ENCODE measurements at regions not wholly inside any gene's neighbourhood (a gene's known extent, or its start where the extent isn't known, plus 50 kb on each side); places are given as distances from the start of the nearest gene placed in this dataset.

DNA sequence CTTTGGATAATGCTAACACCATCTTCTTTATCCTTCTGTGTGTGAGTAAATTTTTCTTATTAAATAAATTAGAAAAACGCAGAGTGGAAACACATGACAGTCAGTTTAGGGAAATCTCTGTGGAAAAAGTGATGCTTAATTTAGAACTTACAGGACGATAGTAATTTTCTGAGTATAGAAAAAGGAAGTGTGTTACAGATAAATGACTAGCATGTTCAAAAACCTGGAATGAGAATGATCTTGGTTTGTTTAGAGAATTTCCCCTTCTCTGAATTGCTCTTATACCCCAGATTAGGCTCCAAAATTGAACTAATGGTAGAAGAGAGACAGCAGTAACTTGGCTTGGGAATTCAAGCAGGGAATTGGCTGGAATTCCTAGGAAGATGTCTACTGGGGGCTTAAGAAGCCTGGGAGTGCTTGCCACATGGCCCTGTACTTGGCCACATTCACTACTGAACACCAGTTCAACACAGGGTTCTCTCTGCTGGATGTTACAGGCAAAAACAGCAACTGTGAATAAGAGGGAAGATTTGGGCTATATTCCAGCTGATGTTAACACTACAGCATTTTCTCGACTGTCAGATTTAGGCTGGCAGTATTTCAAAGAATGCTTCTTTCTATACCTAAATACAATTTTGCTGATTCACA is 1004.2 kb downstream of the TTLL7 start:
- CTCF ChIA-PET, result no interaction called here
- TF ChIP-seq, protein P1, sequence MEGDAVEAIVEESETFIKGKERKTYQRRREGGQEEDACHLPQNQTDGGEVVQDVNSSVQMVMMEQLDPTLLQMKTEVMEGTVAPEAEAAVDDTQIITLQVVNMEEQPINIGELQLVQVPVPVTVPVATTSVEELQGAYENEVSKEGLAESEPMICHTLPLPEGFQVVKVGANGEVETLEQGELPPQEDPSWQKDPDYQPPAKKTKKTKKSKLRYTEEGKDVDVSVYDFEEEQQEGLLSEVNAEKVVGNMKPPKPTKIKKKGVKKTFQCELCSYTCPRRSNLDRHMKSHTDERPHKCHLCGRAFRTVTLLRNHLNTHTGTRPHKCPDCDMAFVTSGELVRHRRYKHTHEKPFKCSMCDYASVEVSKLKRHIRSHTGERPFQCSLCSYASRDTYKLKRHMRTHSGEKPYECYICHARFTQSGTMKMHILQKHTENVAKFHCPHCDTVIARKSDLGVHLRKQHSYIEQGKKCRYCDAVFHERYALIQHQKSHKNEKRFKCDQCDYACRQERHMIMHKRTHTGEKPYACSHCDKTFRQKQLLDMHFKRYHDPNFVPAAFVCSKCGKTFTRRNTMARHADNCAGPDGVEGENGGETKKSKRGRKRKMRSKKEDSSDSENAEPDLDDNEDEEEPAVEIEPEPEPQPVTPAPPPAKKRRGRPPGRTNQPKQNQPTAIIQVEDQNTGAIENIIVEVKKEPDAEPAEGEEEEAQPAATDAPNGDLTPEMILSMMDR (IDR thresholded peaks at IDR 0.05; ENCODE audit: unreplicated experiment), result no peak
- Mint-ChIP-seq H3K27me3 (ENCODE audit: unreplicated experiment) (no peaks in the 10 kb centered on the region), H3K27ac (ENCODE audit: unreplicated experiment) (no peak overlapping the region), H3K9me3 (ENCODE audit: low read depth, unreplicated experiment) (peaks cover 3% of the 10 kb centered on the region), H3K36me3 (ENCODE audit: insufficient read depth, unreplicated experiment) (no peaks in the 10 kb centered on the region), H3K4me1 (ENCODE audit: low read depth, unreplicated experiment) (no peaks in the 10 kb centered on the region), H3K4me3 (ENCODE audit: low read depth, unreplicated experiment) (no peak overlapping the region)
- DNase-seq, result no peak
- intact Hi-C loops (cut with micrococcal nuclease; ENCODE audit: unreplicated experiment), result loop anchor here (10.0 kb wide), 1 partner anchor 60 kb away; no protein-coding TSS in a partner anchor
- no TSS peak for BruUV-seq (replicated peaks)

DNA sequence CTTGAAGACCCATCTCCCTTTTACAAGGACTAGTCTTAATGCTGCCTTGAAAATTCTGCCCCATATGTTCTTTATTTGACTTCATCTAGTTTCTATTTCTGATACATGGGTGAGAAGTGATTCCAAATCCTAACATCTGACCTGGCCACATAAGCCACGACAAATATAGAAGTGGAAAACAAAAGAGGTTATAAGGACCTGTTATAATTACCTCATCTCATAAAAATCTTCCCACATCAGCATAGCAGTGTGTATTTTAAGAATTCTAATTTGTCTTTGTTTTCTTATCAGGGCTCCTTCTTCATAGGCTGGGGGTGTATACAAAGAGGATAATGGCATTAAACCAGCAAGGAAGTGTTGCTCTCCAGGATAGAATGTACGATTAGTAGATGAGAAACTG is 1007.4 kb downstream of the TTLL7 start:
- DNase-seq, result no peak
- Mint-ChIP-seq H3K36me3 (ENCODE audit: insufficient read depth, unreplicated experiment) (no peaks in the 10 kb centered on the region), H3K9me3 (ENCODE audit: low read depth, unreplicated experiment) (peaks cover 3% of the 10 kb centered on the region), H3K4me3 (ENCODE audit: low read depth, unreplicated experiment) (no peak overlapping the region), H3K27ac (ENCODE audit: unreplicated experiment) (no peak overlapping the region), H3K27me3 (ENCODE audit: unreplicated experiment) (no peaks in the 10 kb centered on the region), H3K4me1 (ENCODE audit: low read depth, unreplicated experiment) (no peaks in the 10 kb centered on the region)
- no TSS peak for BruUV-seq (replicated peaks)
- TF ChIP-seq, protein P1 (IDR thresholded peaks at IDR 0.05; ENCODE audit: unreplicated experiment), result no peak
- CTCF ChIA-PET, result no interaction called here
- intact Hi-C loops (cut with micrococcal nuclease; ENCODE audit: unreplicated experiment), result loop anchor here (10.0 kb wide), 1 partner anchor 57 kb away; no protein-coding TSS in a partner anchor

DNA sequence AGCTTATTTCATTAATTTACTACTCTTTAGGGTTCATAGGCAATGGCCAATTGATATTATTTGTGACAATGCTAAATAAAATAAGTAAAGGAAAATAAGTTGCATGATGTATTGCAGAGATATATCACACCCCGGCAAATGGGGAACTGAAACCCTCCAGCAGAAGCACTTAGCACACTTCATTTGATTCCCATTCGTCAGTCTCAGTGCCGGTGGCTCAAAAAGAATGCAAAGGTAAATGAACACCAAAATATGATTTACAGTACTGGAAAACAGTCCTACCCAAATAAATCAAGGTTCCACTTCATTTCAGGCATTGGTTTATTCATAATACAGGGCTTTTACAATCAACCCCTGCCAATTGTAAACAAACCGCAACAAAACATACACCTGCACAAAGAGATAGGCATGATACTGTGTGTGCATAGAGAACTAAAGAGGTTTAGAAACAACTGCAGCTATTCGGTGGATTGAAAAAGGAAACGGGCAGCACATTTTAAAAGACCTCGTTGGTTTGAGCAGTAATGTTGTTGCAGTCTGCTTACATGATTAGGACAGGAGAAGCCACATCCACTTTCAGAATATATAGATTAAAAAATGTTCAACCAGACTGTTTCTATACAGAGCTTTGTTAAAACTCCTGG is 1019.2 kb downstream of the TTLL7 start:
- Mint-ChIP-seq H3K4me1 (ENCODE audit: low read depth, unreplicated experiment) (peaks cover 5% of the 10 kb centered on the region), H3K27me3 (ENCODE audit: unreplicated experiment) (no peaks in the 10 kb centered on the region), H3K27ac (ENCODE audit: unreplicated experiment) (no peak overlapping the region), H3K36me3 (ENCODE audit: insufficient read depth, unreplicated experiment) (no peaks in the 10 kb centered on the region), H3K9me3 (ENCODE audit: low read depth, unreplicated experiment) (no peaks in the 10 kb centered on the region), H3K4me3 (ENCODE audit: low read depth, unreplicated experiment) (no peak overlapping the region)
- BruUV-seq (replicated peaks), result no TSS peak
- CTCF ChIA-PET, result no interaction called here
- intact Hi-C loops (cut with micrococcal nuclease; ENCODE audit: unreplicated experiment), result no loop called here
- TF ChIP-seq, protein P1 (IDR thresholded peaks at IDR 0.05; ENCODE audit: unreplicated experiment), result no peak
- no peak for DNase-seq

DNA sequence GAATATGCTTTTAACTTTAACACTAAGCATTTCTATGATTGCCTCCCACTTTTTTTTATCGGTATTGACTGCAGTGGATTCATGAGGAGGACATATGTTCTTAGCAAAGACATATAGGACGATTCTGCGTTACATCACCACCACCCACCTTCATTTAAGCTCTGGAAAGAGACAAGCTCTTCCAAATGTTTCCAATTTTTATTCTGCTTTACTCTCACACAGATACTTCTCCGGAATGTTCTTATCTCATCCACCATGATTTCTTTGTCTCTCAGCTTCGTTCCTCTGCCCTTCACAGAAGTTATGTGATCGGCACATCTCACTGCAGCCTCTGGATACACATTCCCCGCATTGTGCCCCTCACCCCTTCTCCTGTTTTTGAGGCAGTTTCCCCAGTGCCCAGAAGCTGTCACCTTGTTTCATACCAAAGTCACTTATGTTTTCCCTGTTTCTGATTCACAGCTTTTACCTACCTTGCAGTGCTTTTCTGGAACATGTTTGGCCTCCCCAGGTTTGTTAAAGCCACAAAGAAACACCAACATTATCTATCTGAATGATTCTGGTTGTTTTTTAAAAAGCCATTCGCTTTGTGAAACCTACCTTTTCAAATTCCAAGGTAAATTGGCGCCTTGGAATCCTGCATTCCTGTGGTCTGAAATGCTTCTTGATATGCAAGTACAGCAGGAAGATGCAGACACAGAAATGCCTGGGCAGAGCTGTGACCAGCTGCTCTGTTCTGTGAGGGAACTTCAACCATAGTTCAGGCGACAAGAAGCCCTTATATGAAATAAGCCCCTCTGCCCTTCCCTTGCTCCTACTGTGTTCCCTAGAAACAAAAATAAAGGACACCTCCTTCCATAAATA is 1020.2 kb downstream of the TTLL7 start:
- DNase-seq, result no peak
- TF ChIP-seq, protein P1 (IDR thresholded peaks at IDR 0.05; ENCODE audit: unreplicated experiment), result no peak
- no TSS peak for BruUV-seq (replicated peaks)
- Mint-ChIP-seq H3K36me3 (ENCODE audit: insufficient read depth, unreplicated experiment) (no peaks in the 10 kb centered on the region), H3K4me3 (ENCODE audit: low read depth, unreplicated experiment) (no peak overlapping the region), H3K27ac (ENCODE audit: unreplicated experiment) (no peak overlapping the region), H3K27me3 (ENCODE audit: unreplicated experiment) (no peaks in the 10 kb centered on the region), H3K9me3 (ENCODE audit: low read depth, unreplicated experiment) (peaks cover 2% of the 10 kb centered on the region), H3K4me1 (ENCODE audit: low read depth, unreplicated experiment) (peaks cover 5% of the 10 kb centered on the region)
- intact Hi-C loops (cut with micrococcal nuclease; ENCODE audit: unreplicated experiment), result no loop called here
- CTCF ChIA-PET, result no interaction called here
